ENCODE measurements at regions not wholly inside any gene's neighbourhood (a gene's known extent, or its start where the extent isn't known, plus 50 kb on each side); places are given as distances from the start of the nearest gene placed in this dataset.

DNA sequence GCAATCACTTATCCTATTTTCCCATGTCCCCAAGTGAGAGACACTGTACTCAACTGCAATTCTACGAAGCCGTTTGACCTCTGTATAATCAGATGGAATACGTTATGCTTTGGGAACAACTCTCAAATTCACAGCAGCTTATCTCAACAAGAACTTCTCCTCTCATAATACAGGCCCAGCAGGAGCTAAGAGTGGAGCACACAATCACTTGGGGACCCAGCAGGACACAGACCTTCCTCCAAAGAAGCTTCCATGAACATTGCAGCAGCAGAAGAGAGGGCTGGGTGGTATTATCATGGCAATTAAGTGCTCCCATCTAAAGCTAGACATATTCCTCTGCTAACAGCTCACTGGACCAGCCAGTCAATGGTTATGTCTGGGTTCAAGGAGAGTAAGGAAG, 428.3 kb upstream of the MIR17HG start (continued):
- TF ChIP-seq USF2 (CRISPR knock-in tag; IDR thresholded peaks at IDR 0.05) (no peak), ZNF396 (CRISPR knock-in tag; IDR thresholded peaks at IDR 0.05; ENCODE audit: borderline replicate concordance) (no peak)

GRCh38 chr13:90926459-90926858, 421.0 kb upstream of the MIR17HG start:
- no peak for ATAC-seq

GRCh38 chr13:90928109-90928508, 419.4 kb upstream of the MIR17HG start:
- ChIA-PET CTCF (interaction anchor here (1.1 kb wide), 1 partner anchor 90 kb away, joined by 3 read pairs; no protein-coding TSS in a partner anchor), POLR2A (no interaction called here)
- DNase-seq (ENCODE audit: low spot score) (no peak), ATAC-seq (no peak)
- no peak overlapping the region for H3K27ac Mint-ChIP-seq
- no peaks in the 10 kb centered on the region for H3K27me3 Mint-ChIP-seq (ENCODE audit: low read depth)
- no peak overlapping the region for H3K4me3 Mint-ChIP-seq
- peaks cover 6% of the 10 kb centered on the region for H3K9me3 Mint-ChIP-seq
- TF ChIP-seq ATF3 (CRISPR knock-in tag; conservative IDR thresholded peaks at IDR 0.05) (no peak), ZNF423 (CRISPR knock-in tag; IDR thresholded peaks at IDR 0.05) (no peak), TEAD1 (CRISPR knock-in tag; IDR thresholded peaks at IDR 0.05) (no peak), ARID4B (CRISPR knock-in tag; IDR thresholded peaks at IDR 0.05; ENCODE audit: borderline replicate concordance) (no peak), MXD4 (CRISPR knock-in tag; IDR thresholded peaks at IDR 0.05; ENCODE audit: borderline replicate concordance) (no peak)
- H3K36me3 Mint-ChIP-seq = no peaks in the 10 kb centered on the region
- no peaks in the 10 kb centered on the region for H3K4me1 Mint-ChIP-seq

More at GRCh38 chr13:90926459-90926858, 421.0 kb upstream of the MIR17HG start:
- Mint-ChIP-seq H3K4me3 (no peak overlapping the region), H3K27ac (no peak overlapping the region), H3K36me3 (no peaks in the 10 kb centered on the region), H3K9me3 (peaks cover 6% of the 10 kb centered on the region), H3K4me1 (no peaks in the 10 kb centered on the region), H3K27me3 (ENCODE audit: low read depth) (no peaks in the 10 kb centered on the region)
- no peak for DNase-seq (ENCODE audit: low spot score)
- TF ChIP-seq TP53 (CRISPR knock-in tag; IDR thresholded peaks at IDR 0.05) (no peak), CBFB (CRISPR knock-in tag; IDR thresholded peaks at IDR 0.05; ENCODE audit: low read depth) (no peak), KAT7 (CRISPR knock-in tag; IDR thresholded peaks at IDR 0.05; ENCODE audit: borderline replicate concordance) (no peak)
- ChIA-PET CTCF (no interaction called here), POLR2A (interaction anchor here (0.6 kb wide), 1 partner anchor 195 kb away, joined by 3 read pairs; no protein-coding TSS in a partner anchor)

GRCh38 chr13:90933097-90933826, 414.2 kb upstream of the MIR17HG start:
- H3K27ac Mint-ChIP-seq = no peak overlapping the region
- POLR2A ChIA-PET = no interaction called here
- H3K9me3 Mint-ChIP-seq = peaks cover 6% of the 10 kb centered on the region

More at GRCh38 chr13:90933097-90933826, 414.2 kb upstream of the MIR17HG start:
- H3K4me1 Mint-ChIP-seq = no peaks in the 10 kb centered on the region
- H3K27me3 Mint-ChIP-seq (ENCODE audit: low read depth) = no peaks in the 10 kb centered on the region
- DNase-seq (ENCODE audit: low spot score) = no peak
- no peaks in the 10 kb centered on the region for H3K36me3 Mint-ChIP-seq
- H3K4me3 Mint-ChIP-seq = no peak overlapping the region
- ATAC-seq = no peak
- no peak for TF ChIP-seq ETV6 (CRISPR knock-in tag; IDR thresholded peaks at IDR 0.05)
- TF ChIP-seq EMX1 (CRISPR knock-in tag; IDR thresholded peaks at IDR 0.05) = no peak
- no peak for TF ChIP-seq SOX15 (CRISPR knock-in tag; IDR thresholded peaks at IDR 0.05)
- TF ChIP-seq IRF2 (CRISPR knock-in tag; IDR thresholded peaks at IDR 0.05; ENCODE audit: borderline replicate concordance, low read depth) = no peak
- TF ChIP-seq ZNF232 (CRISPR knock-in tag; IDR thresholded peaks at IDR 0.05) = no peak
- no peak for TF ChIP-seq MAX (CRISPR knock-in tag; IDR thresholded peaks at IDR 0.05)
- no peak for TF ChIP-seq ZBTB21 (CRISPR knock-in tag; IDR thresholded peaks at IDR 0.05; ENCODE audit: borderline replicate concordance)
- TF ChIP-seq NFATC4 (CRISPR knock-in tag; IDR thresholded peaks at IDR 0.05) = no peak
- TF ChIP-seq, protein P1, sequence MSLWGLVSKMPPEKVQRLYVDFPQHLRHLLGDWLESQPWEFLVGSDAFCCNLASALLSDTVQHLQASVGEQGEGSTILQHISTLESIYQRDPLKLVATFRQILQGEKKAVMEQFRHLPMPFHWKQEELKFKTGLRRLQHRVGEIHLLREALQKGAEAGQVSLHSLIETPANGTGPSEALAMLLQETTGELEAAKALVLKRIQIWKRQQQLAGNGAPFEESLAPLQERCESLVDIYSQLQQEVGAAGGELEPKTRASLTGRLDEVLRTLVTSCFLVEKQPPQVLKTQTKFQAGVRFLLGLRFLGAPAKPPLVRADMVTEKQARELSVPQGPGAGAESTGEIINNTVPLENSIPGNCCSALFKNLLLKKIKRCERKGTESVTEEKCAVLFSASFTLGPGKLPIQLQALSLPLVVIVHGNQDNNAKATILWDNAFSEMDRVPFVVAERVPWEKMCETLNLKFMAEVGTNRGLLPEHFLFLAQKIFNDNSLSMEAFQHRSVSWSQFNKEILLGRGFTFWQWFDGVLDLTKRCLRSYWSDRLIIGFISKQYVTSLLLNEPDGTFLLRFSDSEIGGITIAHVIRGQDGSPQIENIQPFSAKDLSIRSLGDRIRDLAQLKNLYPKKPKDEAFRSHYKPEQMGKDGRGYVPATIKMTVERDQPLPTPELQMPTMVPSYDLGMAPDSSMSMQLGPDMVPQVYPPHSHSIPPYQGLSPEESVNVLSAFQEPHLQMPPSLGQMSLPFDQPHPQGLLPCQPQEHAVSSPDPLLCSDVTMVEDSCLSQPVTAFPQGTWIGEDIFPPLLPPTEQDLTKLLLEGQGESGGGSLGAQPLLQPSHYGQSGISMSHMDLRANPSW (CRISPR knock-in tag; conservative IDR thresholded peaks at IDR 0.05; ENCODE audit: low read depth) = no peak
- TF ChIP-seq TEAD1 (CRISPR knock-in tag; IDR thresholded peaks at IDR 0.05) = no peak
- CTCF ChIA-PET = no interaction called here
